Occipital lobe (tissue), 1 donor: ENCODE measurements at regions not wholly inside any gene's neighbourhood (a gene's known extent, or its start where the extent isn't known, plus 50 kb on each side); places are given as distances from the start of the nearest gene placed in this dataset.

Source experiments
- DNase-seq: peaks from one replicate; lab custom pipeline; 2025; lab: John Stamatoyannopoulos, UW

DNA sequence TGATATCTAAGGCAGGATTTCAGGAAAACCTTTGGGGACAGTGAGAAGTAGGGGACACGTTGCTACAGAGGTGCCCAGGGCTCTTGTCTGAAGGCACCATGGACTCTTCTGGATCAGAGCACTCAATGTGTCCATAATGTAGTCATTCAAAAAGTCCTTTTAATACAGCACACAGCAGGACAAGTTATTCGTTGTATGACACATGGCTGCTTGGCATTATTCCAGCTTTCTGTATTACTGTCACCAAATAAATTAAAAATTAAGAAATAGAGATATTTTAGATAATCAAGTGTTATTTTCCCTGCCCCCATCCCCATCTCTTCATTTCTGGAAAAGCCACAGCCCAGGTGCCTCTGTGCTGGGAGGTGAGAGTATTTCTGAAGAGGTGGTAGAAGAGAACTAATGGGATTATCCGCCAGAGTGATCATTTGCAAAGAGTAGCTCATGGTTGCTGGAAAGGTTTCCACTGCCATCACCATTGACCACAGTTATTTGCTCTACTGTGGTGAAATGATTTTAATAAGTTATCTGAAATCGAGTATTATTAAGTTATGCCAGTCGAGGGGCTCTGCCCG is 83.0 kb downstream of the CXCL12 start:
- no peak for DNase-seq

- peak; percentile 29 for DNase-seq
Observed at GRCh38 chr10:44300666-44301649, 83.9 kb downstream of the CXCL12 start.

GRCh38 chr10:44298713-44299112 is 86.2 kb downstream of the CXCL12 start:
- no peak for DNase-seq

- DNase-seq, result no peak
Observed at GRCh38 chr10:44297963-44298362, 86.9 kb downstream of the CXCL12 start.

- DNase-seq, result no peak
Observed at GRCh38 chr10:44295644-44296241, 89.2 kb downstream of the CXCL12 start.

GRCh38 chr10:44294726-44295412 is 90.0 kb downstream of the CXCL12 start:
- no peak for DNase-seq

- DNase-seq, result no peak
Observed at GRCh38 chr10:44293842-44294241, 91.1 kb downstream of the CXCL12 start.

GRCh38 chr10:44293306-44293778 is 91.6 kb downstream of the CXCL12 start:
- no peak for DNase-seq

DNA sequence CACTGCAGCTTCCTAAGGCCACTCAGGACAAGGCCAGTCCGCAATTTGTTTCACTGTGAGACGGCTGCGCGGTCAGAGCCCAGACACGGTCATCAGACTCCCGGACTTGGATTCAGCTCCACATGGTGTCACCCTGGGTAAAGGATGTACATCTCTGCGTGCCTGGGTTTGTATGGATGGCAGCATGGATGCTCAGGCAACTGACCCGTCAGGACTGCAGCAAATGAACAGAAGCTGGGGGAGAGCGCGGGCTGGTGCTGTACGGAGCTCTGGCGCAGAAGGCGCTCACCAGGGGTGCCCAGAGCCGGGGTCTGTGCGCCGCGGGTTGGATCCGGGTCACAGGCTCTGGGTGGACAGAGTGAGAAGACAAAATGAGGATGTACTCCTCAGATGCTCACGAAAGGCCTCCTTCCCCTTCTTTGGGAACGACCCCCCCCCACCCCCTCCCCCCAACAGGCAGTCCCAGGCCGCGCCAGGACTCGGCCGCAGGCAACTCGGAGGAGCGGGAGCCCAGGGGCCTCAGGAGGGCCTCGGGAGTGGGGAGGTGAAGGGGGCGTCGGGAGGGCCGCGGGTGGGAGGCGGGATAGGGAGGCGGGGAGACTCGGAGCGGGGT is 92.4 kb downstream of the CXCL12 start:
- DNase-seq, result no peak

- no peak for DNase-seq
Observed at GRCh38 chr10:44291091-44291490, 93.8 kb downstream of the CXCL12 start.

GRCh38 chr10:44289125-44289524 is 95.8 kb downstream of the CXCL12 start:
- no peak for DNase-seq

GRCh38 chr10:44287408-44287807 is 97.5 kb downstream of the CXCL12 start:
- DNase-seq, result no peak

GRCh38 chr10:44284198-44285084 is 100.5 kb downstream of the CXCL12 start:
- DNase-seq, result no peak

GRCh38 chr10:44282626-44283300 is 102.1 kb downstream of the CXCL12 start:
- DNase-seq, result no peak

DNA sequence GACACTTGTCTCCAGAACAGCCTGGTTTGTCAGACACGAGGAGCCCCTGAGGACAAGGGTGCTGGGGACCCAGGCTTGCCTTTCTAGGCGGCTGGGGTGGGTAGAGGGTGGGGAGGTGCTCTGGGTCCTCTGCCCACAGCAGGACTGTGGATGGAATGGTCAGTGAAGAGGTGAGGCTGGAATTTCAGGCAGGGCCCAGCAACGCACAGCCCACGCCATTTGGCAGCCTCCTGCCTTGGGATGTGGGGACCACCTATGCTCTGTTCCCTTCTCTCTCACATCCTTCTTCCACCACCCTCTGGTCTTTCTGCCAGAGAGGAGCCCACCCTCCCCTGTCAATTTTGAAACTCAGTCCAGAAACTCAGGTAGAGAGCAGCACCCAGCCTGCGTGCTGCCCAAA is 103.2 kb downstream of the CXCL12 start:
- no peak for DNase-seq

GRCh38 chr10:44281089-44281613 is 103.7 kb downstream of the CXCL12 start:
- DNase-seq, result no peak

- no peak for DNase-seq
Observed at GRCh38 chr10:44280226-44281014, 104.5 kb downstream of the CXCL12 start.

DNA sequence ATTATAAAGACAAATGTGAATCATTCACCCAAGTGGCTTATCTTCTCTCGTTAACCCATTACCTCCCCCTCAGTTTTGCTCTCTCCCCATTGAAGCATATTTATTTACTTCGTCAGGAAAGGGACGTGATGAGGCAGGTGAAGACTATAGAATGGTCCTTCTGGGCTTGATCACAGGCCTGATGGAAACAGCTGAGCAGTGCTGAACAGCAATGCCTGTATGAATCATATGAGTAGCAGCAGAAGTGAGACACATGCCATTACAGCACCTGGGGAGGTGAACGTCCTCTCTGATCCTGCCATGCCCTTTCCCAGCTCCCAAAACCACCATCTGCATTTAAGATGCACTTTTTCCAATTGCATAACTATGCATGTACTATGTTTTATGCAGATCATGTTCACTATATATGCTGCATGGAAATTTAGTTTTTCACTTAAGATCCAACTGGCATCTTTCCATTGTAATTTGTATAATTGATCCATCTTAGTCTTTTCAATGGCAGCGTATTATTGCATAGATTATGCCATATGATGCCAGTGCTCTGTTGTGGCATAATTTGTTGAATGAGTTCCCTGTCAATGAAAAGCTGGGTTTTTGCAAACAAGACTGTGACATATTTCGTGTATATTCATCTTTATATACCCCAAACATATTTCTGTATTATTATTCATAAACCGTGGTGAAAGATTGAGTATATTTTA is 105.3 kb downstream of the CXCL12 start:
- DNase-seq, result no peak
